ENCODE measurements at regions not wholly inside any gene's neighbourhood (a gene's known extent, or its start where the extent isn't known, plus 50 kb on each side); places are given as distances from the start of the nearest gene placed in this dataset.
A peak's percentile ranks its signal among the peaks of the same experiment; 100 is the strongest.

DNA sequence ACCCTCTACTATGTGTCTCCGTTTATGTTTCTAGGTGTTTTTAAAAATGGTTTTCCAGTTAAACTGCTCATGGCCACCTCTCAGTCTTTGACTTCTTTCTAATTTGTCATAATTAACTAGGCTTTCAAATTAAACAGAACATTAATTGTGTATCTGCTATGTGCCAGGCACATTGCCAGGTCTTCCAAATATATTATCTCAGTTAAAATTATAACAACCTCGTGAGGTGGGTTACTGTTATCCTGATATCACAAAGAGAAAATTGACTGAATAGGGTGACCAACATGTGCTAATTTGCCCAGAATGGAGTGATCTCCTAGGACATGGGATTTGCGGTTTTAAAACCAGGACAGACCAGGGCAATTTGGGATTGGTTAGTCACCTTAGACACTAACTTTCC lies 222.4 kb upstream of the TLE3 start:
- no peak for DNase-seq (ENCODE audit: low spot score)
- in situ Hi-C loops (cut with MboI; ENCODE audit: low pct_unique_long_range_greater_than_20kb, low sequenced_read_pairs, unreplicated experiment), result no loop called here
- TF ChIP-seq, protein P1, sequence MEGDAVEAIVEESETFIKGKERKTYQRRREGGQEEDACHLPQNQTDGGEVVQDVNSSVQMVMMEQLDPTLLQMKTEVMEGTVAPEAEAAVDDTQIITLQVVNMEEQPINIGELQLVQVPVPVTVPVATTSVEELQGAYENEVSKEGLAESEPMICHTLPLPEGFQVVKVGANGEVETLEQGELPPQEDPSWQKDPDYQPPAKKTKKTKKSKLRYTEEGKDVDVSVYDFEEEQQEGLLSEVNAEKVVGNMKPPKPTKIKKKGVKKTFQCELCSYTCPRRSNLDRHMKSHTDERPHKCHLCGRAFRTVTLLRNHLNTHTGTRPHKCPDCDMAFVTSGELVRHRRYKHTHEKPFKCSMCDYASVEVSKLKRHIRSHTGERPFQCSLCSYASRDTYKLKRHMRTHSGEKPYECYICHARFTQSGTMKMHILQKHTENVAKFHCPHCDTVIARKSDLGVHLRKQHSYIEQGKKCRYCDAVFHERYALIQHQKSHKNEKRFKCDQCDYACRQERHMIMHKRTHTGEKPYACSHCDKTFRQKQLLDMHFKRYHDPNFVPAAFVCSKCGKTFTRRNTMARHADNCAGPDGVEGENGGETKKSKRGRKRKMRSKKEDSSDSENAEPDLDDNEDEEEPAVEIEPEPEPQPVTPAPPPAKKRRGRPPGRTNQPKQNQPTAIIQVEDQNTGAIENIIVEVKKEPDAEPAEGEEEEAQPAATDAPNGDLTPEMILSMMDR (IDR thresholded peaks at IDR 0.05; ENCODE audit: extremely low read depth, insufficient read depth, missing control alignments), result no peak

DNA sequence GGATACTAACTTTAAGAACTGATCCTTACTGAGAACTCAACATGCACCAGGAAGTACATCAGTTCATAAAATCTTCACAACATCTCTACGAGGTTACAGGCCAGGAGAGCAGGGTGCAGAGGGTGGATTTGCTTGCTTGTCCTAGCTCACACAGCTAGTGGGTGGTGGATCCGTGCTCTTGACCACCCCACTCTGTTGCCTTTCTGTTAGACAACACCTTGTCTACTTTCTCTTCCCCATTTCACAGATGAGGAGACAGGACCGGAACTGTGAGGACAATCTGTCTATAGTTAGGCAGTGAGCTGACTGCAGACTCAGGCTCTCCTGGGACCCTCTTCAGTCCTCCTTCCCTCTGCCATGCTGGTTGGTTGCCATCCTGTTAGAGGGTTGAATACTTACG lies 221.7 kb upstream of the TLE3 start:
- DNase-seq (ENCODE audit: low spot score), result peak; percentile 60
- TF ChIP-seq, protein P1 (IDR thresholded peaks at IDR 0.05; ENCODE audit: extremely low read depth, insufficient read depth, missing control alignments), result no peak
- in situ Hi-C loops (cut with MboI; ENCODE audit: low pct_unique_long_range_greater_than_20kb, low sequenced_read_pairs, unreplicated experiment), result no loop called here

DNA sequence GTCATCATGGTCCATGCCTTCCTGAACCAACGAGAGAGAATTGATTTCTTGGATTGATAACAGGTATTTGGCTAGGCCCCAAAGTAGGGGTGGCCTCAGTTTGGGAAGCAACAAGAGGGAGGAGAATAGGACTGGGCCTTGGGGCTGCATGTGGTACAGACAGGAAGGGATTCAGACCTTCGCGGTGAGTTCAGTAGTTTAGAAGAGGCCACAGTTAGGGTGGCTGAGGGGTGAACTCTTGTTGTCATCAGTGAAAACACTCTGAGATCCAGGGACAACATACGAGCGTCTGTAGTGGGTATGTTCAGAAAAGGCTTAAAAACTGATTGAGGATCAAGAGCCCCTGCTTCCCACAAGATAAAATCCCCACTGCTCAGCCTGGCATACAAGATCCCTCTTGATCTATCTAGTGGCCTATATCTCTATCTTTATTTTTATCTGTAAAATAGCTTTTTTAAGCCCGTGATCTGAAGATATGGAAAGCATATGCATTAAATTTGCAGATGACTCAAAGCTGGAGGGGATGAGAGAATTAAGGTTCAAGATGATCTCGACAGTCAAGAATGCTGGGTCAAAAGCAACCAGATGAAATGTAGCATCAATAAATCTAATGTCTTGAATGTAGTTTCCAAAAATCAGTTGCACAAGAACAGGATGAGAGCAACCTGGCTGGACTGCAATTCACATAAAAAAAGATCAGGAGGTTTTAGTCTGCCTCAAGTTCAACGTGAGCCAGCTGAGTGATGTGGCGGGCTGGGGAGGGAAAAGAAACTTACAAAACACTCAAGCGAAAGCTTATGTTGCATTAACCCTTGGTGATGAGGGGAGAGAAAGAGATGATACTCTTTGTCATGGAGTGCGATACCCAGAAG lies 221.1 kb upstream of the TLE3 start:
- DNase-seq (ENCODE audit: low spot score), result no peak
- in situ Hi-C loops (cut with MboI; ENCODE audit: low pct_unique_long_range_greater_than_20kb, low sequenced_read_pairs, unreplicated experiment), result no loop called here
- TF ChIP-seq, protein P1 (IDR thresholded peaks at IDR 0.05; ENCODE audit: extremely low read depth, insufficient read depth, missing control alignments), result no peak

GRCh38 chr15:70316059-70316600 lies 218.4 kb upstream of the TLE3 start:
- TF ChIP-seq, protein P1 (IDR thresholded peaks at IDR 0.05; ENCODE audit: extremely low read depth, insufficient read depth, missing control alignments), result no peak
- DNase-seq (ENCODE audit: low spot score), result no peak
- in situ Hi-C loops (cut with MboI; ENCODE audit: low pct_unique_long_range_greater_than_20kb, low sequenced_read_pairs, unreplicated experiment), result no loop called here

DNA sequence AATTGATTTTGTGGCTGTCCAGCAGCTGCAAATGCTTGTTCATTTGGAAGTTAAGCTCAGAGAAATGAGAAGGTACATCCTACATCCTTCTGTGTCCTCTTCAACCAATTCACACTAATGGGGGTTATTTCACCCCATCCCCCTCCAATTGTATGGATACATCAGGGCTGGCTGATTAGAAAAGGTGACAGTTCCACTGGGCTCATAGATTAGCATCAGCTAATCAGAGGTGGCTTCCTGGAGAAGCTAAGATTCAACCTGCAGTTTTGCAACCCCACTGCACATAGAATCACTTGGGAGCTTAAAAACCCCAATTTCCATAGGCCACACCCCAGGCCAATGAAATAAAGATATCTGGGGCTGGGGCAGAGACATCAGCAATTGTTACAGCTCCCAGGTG lies 217.7 kb upstream of the TLE3 start:
- DNase-seq (ENCODE audit: low spot score), result no peak
- in situ Hi-C loops (cut with MboI; ENCODE audit: low pct_unique_long_range_greater_than_20kb, low sequenced_read_pairs, unreplicated experiment), result no loop called here
- TF ChIP-seq, protein P1 (IDR thresholded peaks at IDR 0.05; ENCODE audit: extremely low read depth, insufficient read depth, missing control alignments), result no peak

- in situ Hi-C loops (cut with MboI; ENCODE audit: low pct_unique_long_range_greater_than_20kb, low sequenced_read_pairs, unreplicated experiment), result no loop called here
- DNase-seq (ENCODE audit: low spot score), result no peak
- TF ChIP-seq, protein P1 (IDR thresholded peaks at IDR 0.05; ENCODE audit: extremely low read depth, insufficient read depth, missing control alignments), result no peak
These were observed 217.0 kb upstream of the TLE3 start for GRCh38 chr15:70314688-70315087.

Data from GM13977 (cell line).